Activated naive CD8-positive, alpha-beta T cell (primary cell): ENCODE measurements at regions not wholly inside any gene's neighbourhood (a gene's known extent, or its start where the extent isn't known, plus 50 kb on each side); places are given as distances from the start of the nearest gene placed in this dataset.
"Not testable (repeated sequence)": the region's sequence is repeated elsewhere in the genome, so short reads cannot be mapped to it uniquely, and the experiment has no call there.

ENCODE experiments used
- H3K27ac Mint-ChIP-seq: one replicate; pipeline ENCODE4 v1.8.0; 2021; ENCODE audit warnings: mixed read lengths
- H3K27me3 Mint-ChIP-seq: one replicate; pipeline ENCODE4 v1.8.0; 2021; ENCODE audit warnings: mixed read lengths
- H3K36me3 Mint-ChIP-seq: one replicate; pipeline ENCODE4 v1.8.0; 2021; ENCODE audit warnings: mixed read lengths
- H3K4me1 Mint-ChIP-seq: one replicate; pipeline ENCODE4 v1.8.0; 2021; ENCODE audit warnings: low read depth, mixed read lengths
- H3K4me3 Mint-ChIP-seq: one replicate; pipeline ENCODE4 v1.8.0; 2021; ENCODE audit warnings: mild to moderate bottlenecking, mixed read lengths
- H3K9me3 Mint-ChIP-seq: one replicate; pipeline ENCODE4 v1.8.0; 2021; ENCODE audit warnings: low read depth, mixed read lengths

- H3K9me3 Mint-ChIP-seq, result no peaks in the 10 kb centered on the region
- H3K4me3 Mint-ChIP-seq, result no peak overlapping the region
- no peaks in the 10 kb centered on the region for H3K4me1 Mint-ChIP-seq
- no peak overlapping the region for H3K27ac Mint-ChIP-seq
- H3K36me3 Mint-ChIP-seq, result no peaks in the 10 kb centered on the region
- no peaks in the 10 kb centered on the region for H3K27me3 Mint-ChIP-seq
Measured at GRCh38 chr17:70266394-70266793, 97.1 kb downstream of the KCNJ2 start.

- Mint-ChIP-seq H3K27ac (no peak overlapping the region), H3K9me3 (no peaks in the 10 kb centered on the region), H3K4me3 (no peak overlapping the region), H3K4me1 (no peaks in the 10 kb centered on the region), H3K36me3 (no peaks in the 10 kb centered on the region), H3K27me3 (no peaks in the 10 kb centered on the region)
Measured at GRCh38 chr17:70268383-70268782, 99.1 kb downstream of the KCNJ2 start.

- H3K27ac Mint-ChIP-seq, result no peak overlapping the region
- H3K4me1 Mint-ChIP-seq, result no peaks in the 10 kb centered on the region
- no peak overlapping the region for H3K4me3 Mint-ChIP-seq
- no peaks in the 10 kb centered on the region for H3K27me3 Mint-ChIP-seq
- H3K9me3 Mint-ChIP-seq, result no peaks in the 10 kb centered on the region
- no peaks in the 10 kb centered on the region for H3K36me3 Mint-ChIP-seq
Measured at GRCh38 chr17:70270554-70270953, 101.2 kb downstream of the KCNJ2 start.

GRCh38 chr17:70271200-70271599 is 101.9 kb downstream of the KCNJ2 start:
- Mint-ChIP-seq H3K27ac (no peak overlapping the region), H3K4me3 (no peak overlapping the region), H3K36me3 (no peaks in the 10 kb centered on the region), H3K4me1 (no peaks in the 10 kb centered on the region), H3K27me3 (no peaks in the 10 kb centered on the region), H3K9me3 (no peaks in the 10 kb centered on the region)

- Mint-ChIP-seq H3K9me3 (no peaks in the 10 kb centered on the region), H3K4me3 (no peak overlapping the region), H3K36me3 (no peaks in the 10 kb centered on the region), H3K27ac (no peak overlapping the region), H3K27me3 (no peaks in the 10 kb centered on the region), H3K4me1 (no peaks in the 10 kb centered on the region)
Measured at GRCh38 chr17:70271672-70272071, 102.3 kb downstream of the KCNJ2 start.

GRCh38 chr17:70274255-70274654 is 104.9 kb downstream of the KCNJ2 start:
- Mint-ChIP-seq H3K4me3 (no peak overlapping the region), H3K4me1 (no peaks in the 10 kb centered on the region), H3K36me3 (no peaks in the 10 kb centered on the region), H3K27me3 (peaks cover 2% of the 10 kb centered on the region), H3K27ac (no peak overlapping the region), H3K9me3 (no peaks in the 10 kb centered on the region)

- Mint-ChIP-seq H3K4me1 (no peaks in the 10 kb centered on the region), H3K36me3 (no peaks in the 10 kb centered on the region)
Measured at GRCh38 chr17:70276906-70277305, 107.6 kb downstream of the KCNJ2 start.

GRCh38 chr17:70278844-70279462 is 109.6 kb downstream of the KCNJ2 start:
- Mint-ChIP-seq H3K4me3 (no peak overlapping the region), H3K9me3 (no peaks in the 10 kb centered on the region), H3K27ac (no peak overlapping the region), H3K4me1 (no peaks in the 10 kb centered on the region), H3K36me3 (no peaks in the 10 kb centered on the region), H3K27me3 (peaks cover 2% of the 10 kb centered on the region)

More at GRCh38 chr17:70276906-70277305, 107.6 kb downstream of the KCNJ2 start:
- Mint-ChIP-seq H3K27ac (no peak overlapping the region), H3K27me3 (peaks cover 2% of the 10 kb centered on the region), H3K9me3 (no peaks in the 10 kb centered on the region), H3K4me3 (no peak overlapping the region)

- Mint-ChIP-seq H3K36me3 (no peaks in the 10 kb centered on the region), H3K27me3 (peaks cover 2% of the 10 kb centered on the region), H3K4me3 (no peak overlapping the region), H3K4me1 (no peaks in the 10 kb centered on the region), H3K9me3 (no peaks in the 10 kb centered on the region), H3K27ac (no peak overlapping the region)
Measured at GRCh38 chr17:70286391-70286790, 117.1 kb downstream of the KCNJ2 start.

GRCh38 chr17:70288540-70289290 is 119.4 kb downstream of the KCNJ2 start:
- H3K36me3 Mint-ChIP-seq, result no peaks in the 10 kb centered on the region
- no peak overlapping the region for H3K4me3 Mint-ChIP-seq
- H3K4me1 Mint-ChIP-seq, result no peaks in the 10 kb centered on the region
- H3K9me3 Mint-ChIP-seq, result no peaks in the 10 kb centered on the region
- no peak overlapping the region for H3K27ac Mint-ChIP-seq
- H3K27me3 Mint-ChIP-seq, result peaks cover 2% of the 10 kb centered on the region

- Mint-ChIP-seq H3K27ac (no peak overlapping the region), H3K36me3 (no peaks in the 10 kb centered on the region), H3K4me3 (no peak overlapping the region), H3K9me3 (no peaks in the 10 kb centered on the region), H3K27me3 (peaks cover 1% of the 10 kb centered on the region), H3K4me1 (no peaks in the 10 kb centered on the region)
Measured at GRCh38 chr17:70290770-70291169, 121.4 kb downstream of the KCNJ2 start.

- Mint-ChIP-seq H3K36me3 (no peaks in the 10 kb centered on the region), H3K4me3 (no peak overlapping the region), H3K27me3 (no peaks in the 10 kb centered on the region), H3K4me1 (no peaks in the 10 kb centered on the region), H3K9me3 (no peaks in the 10 kb centered on the region), H3K27ac (no peak overlapping the region)
Measured at GRCh38 chr17:70292366-70292765, 123.0 kb downstream of the KCNJ2 start.

GRCh38 chr17:70293564-70294310 is 124.4 kb downstream of the KCNJ2 start:
- H3K4me3 Mint-ChIP-seq, H3K27ac Mint-ChIP-seq, H3K9me3 Mint-ChIP-seq, H3K4me1 Mint-ChIP-seq, H3K27me3 Mint-ChIP-seq, H3K36me3 Mint-ChIP-seq: not testable (repeated sequence)

GRCh38 chr17:70295329-70295728 is 126.0 kb downstream of the KCNJ2 start:
- Mint-ChIP-seq H3K4me1 (no peaks in the 10 kb centered on the region), H3K27ac (no peak overlapping the region), H3K4me3 (no peak overlapping the region), H3K36me3 (no peaks in the 10 kb centered on the region), H3K9me3 (peaks cover 1% of the 10 kb centered on the region), H3K27me3 (no peaks in the 10 kb centered on the region)

GRCh38 chr17:70295731-70296130 is 126.4 kb downstream of the KCNJ2 start:
- Mint-ChIP-seq H3K4me1 (no peaks in the 10 kb centered on the region), H3K4me3 (no peak overlapping the region), H3K36me3 (no peaks in the 10 kb centered on the region), H3K27me3 (no peaks in the 10 kb centered on the region), H3K9me3 (peaks cover 5% of the 10 kb centered on the region), H3K27ac (no peak overlapping the region)
